ENCODE measurements at regions not wholly inside any gene's neighbourhood (a gene's known extent, or its start where the extent isn't known, plus 50 kb on each side); places are given as distances from the start of the nearest gene placed in this dataset.

GRCh38 chr14:104464907-104465306 lies 114.7 kb upstream of the C14orf180 start:
- H3K27ac Mint-ChIP-seq, result no peak overlapping the region
- ATAC-seq (no peak), DNase-seq (ENCODE audit: low spot score) (no peak)
- TF ChIP-seq, protein P1, sequence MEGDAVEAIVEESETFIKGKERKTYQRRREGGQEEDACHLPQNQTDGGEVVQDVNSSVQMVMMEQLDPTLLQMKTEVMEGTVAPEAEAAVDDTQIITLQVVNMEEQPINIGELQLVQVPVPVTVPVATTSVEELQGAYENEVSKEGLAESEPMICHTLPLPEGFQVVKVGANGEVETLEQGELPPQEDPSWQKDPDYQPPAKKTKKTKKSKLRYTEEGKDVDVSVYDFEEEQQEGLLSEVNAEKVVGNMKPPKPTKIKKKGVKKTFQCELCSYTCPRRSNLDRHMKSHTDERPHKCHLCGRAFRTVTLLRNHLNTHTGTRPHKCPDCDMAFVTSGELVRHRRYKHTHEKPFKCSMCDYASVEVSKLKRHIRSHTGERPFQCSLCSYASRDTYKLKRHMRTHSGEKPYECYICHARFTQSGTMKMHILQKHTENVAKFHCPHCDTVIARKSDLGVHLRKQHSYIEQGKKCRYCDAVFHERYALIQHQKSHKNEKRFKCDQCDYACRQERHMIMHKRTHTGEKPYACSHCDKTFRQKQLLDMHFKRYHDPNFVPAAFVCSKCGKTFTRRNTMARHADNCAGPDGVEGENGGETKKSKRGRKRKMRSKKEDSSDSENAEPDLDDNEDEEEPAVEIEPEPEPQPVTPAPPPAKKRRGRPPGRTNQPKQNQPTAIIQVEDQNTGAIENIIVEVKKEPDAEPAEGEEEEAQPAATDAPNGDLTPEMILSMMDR (conservative IDR thresholded peaks at IDR 0.05; ENCODE audit: low read depth in 2 of 2), result no peak
- H3K36me3 ChIP-seq (ENCODE audit: insufficient read depth), result no peaks in the 10 kb centered on the region
- no peak overlapping the region for H3K4me3 Mint-ChIP-seq
- H3K4me2 ChIP-seq, result no peak overlapping the region
- H3F3A ChIP-seq (replicated peaks; ENCODE audit: low read depth), result no peaks in the 10 kb centered on the region; the same call in 1 of the 2 replicates
- H3K27ac ChIP-seq (ENCODE audit: low read depth), result no peak overlapping the region
- H3K4me1 Mint-ChIP-seq, result peaks cover 11% of the 10 kb centered on the region
- peaks cover 30% of the 10 kb centered on the region for H3K27me3 Mint-ChIP-seq (ENCODE audit: insufficient read depth, low read depth, poor library complexity)
- H3K4me3 ChIP-seq, result no peak overlapping the region
- no peaks in the 10 kb centered on the region for H3K36me3 Mint-ChIP-seq (ENCODE audit: low read depth)
- no peaks in the 10 kb centered on the region for H3K9me2 ChIP-seq (ENCODE audit: insufficient read depth)
- H3K27me3 ChIP-seq (ENCODE audit: insufficient read depth), result peaks cover 33% of the 10 kb centered on the region
- peaks cover 2% of the 10 kb centered on the region; the same call in 1 of the 3 replicates for H3K9me3 Mint-ChIP-seq
- no peak overlapping the region for H2AFZ ChIP-seq
- H3K4me1 ChIP-seq (ENCODE audit: insufficient read depth), result no peaks in the 10 kb centered on the region
- no peaks in the 10 kb centered on the region for H4K20me1 ChIP-seq (replicated peaks; ENCODE audit: insufficient read depth)
- H3K79me2 ChIP-seq (replicated peaks; ENCODE audit: insufficient read depth), result no peaks in the 10 kb centered on the region

GRCh38 chr14:104465482-104466390 lies 113.8 kb upstream of the C14orf180 start:
- ATAC-seq, result no peak
- no peak overlapping the region for H3K4me3 Mint-ChIP-seq

GRCh38 chr14:104467236-104467635 lies 112.3 kb upstream of the C14orf180 start:
- Mint-ChIP-seq H3K27me3 (ENCODE audit: insufficient read depth, low read depth, poor library complexity) (peaks cover 23% of the 10 kb centered on the region), H3K27ac (no peak overlapping the region), H3K4me3 (no peak overlapping the region), H3K36me3 (ENCODE audit: low read depth) (no peaks in the 10 kb centered on the region; the same call in 2 of the 3 replicates), H3K4me1 (no peaks in the 10 kb centered on the region), H3K9me3 (peaks cover 2% of the 10 kb centered on the region; the same call in 1 of the 3 replicates)
- DNase-seq (ENCODE audit: low spot score), result no peak
- Histone ChIP-seq H3K27ac (ENCODE audit: low read depth) (no peak overlapping the region), H2AFZ (no peak overlapping the region), H3K36me3 (ENCODE audit: insufficient read depth) (no peaks in the 10 kb centered on the region), H3K4me3 (no peak overlapping the region), H3F3A (replicated peaks; ENCODE audit: low read depth) (no peaks in the 10 kb centered on the region), H3K27me3 (ENCODE audit: insufficient read depth) (peaks cover 18% of the 10 kb centered on the region), H3K9me2 (ENCODE audit: insufficient read depth) (no peaks in the 10 kb centered on the region), H4K20me1 (replicated peaks; ENCODE audit: insufficient read depth) (no peaks in the 10 kb centered on the region), H3K4me1 (ENCODE audit: insufficient read depth) (no peaks in the 10 kb centered on the region), H3K79me2 (replicated peaks; ENCODE audit: insufficient read depth) (no peaks in the 10 kb centered on the region), H3K4me2 (no peak overlapping the region)
- no peak for ATAC-seq
- TF ChIP-seq ZNF331 (CRISPR knock-in tag; IDR thresholded peaks at IDR 0.05; ENCODE audit: low read depth) (no peak), JUNB (IDR thresholded peaks at IDR 0.05; ENCODE audit: unreplicated experiment) (no peak), CREB1 (CRISPR knock-in tag; IDR thresholded peaks at IDR 0.05; ENCODE audit: low read depth) (no peak), EZH2phosphoT487 (IDR thresholded peaks at IDR 0.05; ENCODE audit: unreplicated experiment) (no peak), EZH2 (IDR thresholded peaks at IDR 0.05; ENCODE audit: low read depth, unreplicated experiment) (no peak)

More at GRCh38 chr14:104465482-104466390, 113.8 kb upstream of the C14orf180 start:
- no peak overlapping the region for H3K4me3 ChIP-seq
- H3K27me3 ChIP-seq (ENCODE audit: insufficient read depth), result peaks cover 29% of the 10 kb centered on the region
- no peaks in the 10 kb centered on the region for H3K36me3 ChIP-seq (ENCODE audit: insufficient read depth)
- H3K79me2 ChIP-seq (replicated peaks; ENCODE audit: insufficient read depth), result no peaks in the 10 kb centered on the region
- no peaks in the 10 kb centered on the region for H3K4me1 ChIP-seq (ENCODE audit: insufficient read depth)
- no peak overlapping the region for H2AFZ ChIP-seq
- TF ChIP-seq EZH2phosphoT487 (IDR thresholded peaks at IDR 0.05; ENCODE audit: unreplicated experiment), result no peak
- TF ChIP-seq JUNB (IDR thresholded peaks at IDR 0.05; ENCODE audit: unreplicated experiment), result no peak
- no peak for TF ChIP-seq ZNF331 (CRISPR knock-in tag; IDR thresholded peaks at IDR 0.05; ENCODE audit: low read depth)
- Mint-ChIP-seq H3K9me3 (peaks cover 2% of the 10 kb centered on the region; the same call in 1 of the 3 replicates), H3K27me3 (ENCODE audit: insufficient read depth, low read depth, poor library complexity) (peaks cover 27% of the 10 kb centered on the region), H3K36me3 (ENCODE audit: low read depth) (no peaks in the 10 kb centered on the region), H3K27ac (no peak overlapping the region), H3K4me1 (peaks cover 3% of the 10 kb centered on the region)
- H3F3A ChIP-seq (replicated peaks; ENCODE audit: low read depth), result no peaks in the 10 kb centered on the region; the same call in 1 of the 2 replicates
- H3K27ac ChIP-seq (ENCODE audit: low read depth), result no peak overlapping the region
- H3K4me2 ChIP-seq, result no peak overlapping the region
- H3K9me2 ChIP-seq (ENCODE audit: insufficient read depth), result no peaks in the 10 kb centered on the region
- H4K20me1 ChIP-seq (replicated peaks; ENCODE audit: insufficient read depth), result no peaks in the 10 kb centered on the region
- DNase-seq (ENCODE audit: low spot score), result no peak

All from GM23338 (cell line).